ENCODE measurements at regions not wholly inside any gene's neighbourhood (a gene's known extent, or its start where the extent isn't known, plus 50 kb on each side); places are given as distances from the start of the nearest gene placed in this dataset.

- no peaks in the 10 kb centered on the region for H3K9me3 ChIP-seq (ENCODE audit: control insufficient read depth in 2 of 2, low read length in 2 of 2)
- no peaks in the 10 kb centered on the region for H3K36me3 ChIP-seq (ENCODE audit: control insufficient read depth in 2 of 2, insufficient read depth in 2 of 2, low read length in 2 of 2)
- no peak overlapping the region for H3K27ac ChIP-seq (ENCODE audit: low read length)
- no peak overlapping the region for H3K4me3 ChIP-seq (ENCODE audit: low read length in 2 of 2)
- no peaks in the 10 kb centered on the region for H3K27me3 ChIP-seq (ENCODE audit: control insufficient read depth in 1 of 2, insufficient read depth in 2 of 2, low read length in 2 of 2)
- H3K4me1 ChIP-seq (ENCODE audit: control insufficient read depth, insufficient read depth, low read length), result no peaks in the 10 kb centered on the region
- no peak overlapping the region for H3K9ac ChIP-seq (ENCODE audit: low read length in 2 of 2)
These were observed 262.8 kb upstream of the MAP3K7 start for GRCh38 chr6:90849686-90850085.

- peaks cover 0 to 2% of the 10 kb centered on the region in 2 donors for H3K27me3 ChIP-seq (ENCODE audit: control insufficient read depth in 1 of 2, insufficient read depth in 2 of 2, low read length in 2 of 2)
- no peak overlapping the region for H3K27ac ChIP-seq (ENCODE audit: low read length)
- H3K9me3 ChIP-seq (ENCODE audit: control insufficient read depth in 2 of 2, low read length in 2 of 2), result no peaks in the 10 kb centered on the region
- H3K4me3 ChIP-seq (ENCODE audit: low read length in 2 of 2), result no peak overlapping the region
- H3K9ac ChIP-seq (ENCODE audit: low read length in 2 of 2), result no peak overlapping the region
- H3K36me3 ChIP-seq (ENCODE audit: control insufficient read depth in 2 of 2, insufficient read depth in 2 of 2, low read length in 2 of 2), result no peaks in the 10 kb centered on the region
- H3K4me1 ChIP-seq (ENCODE audit: control insufficient read depth, insufficient read depth, low read length), result no peaks in the 10 kb centered on the region
These were observed 260.0 kb upstream of the MAP3K7 start for GRCh38 chr6:90846824-90847223.

- H3K27ac ChIP-seq (ENCODE audit: low read length), result no peak overlapping the region
- no peak overlapping the region for H3K9ac ChIP-seq (ENCODE audit: low read length in 2 of 2)
- no peaks in the 10 kb centered on the region for H3K9me3 ChIP-seq (ENCODE audit: control insufficient read depth in 2 of 2, low read length in 2 of 2)
- H3K27me3 ChIP-seq (ENCODE audit: control insufficient read depth in 1 of 2, insufficient read depth in 2 of 2, low read length in 2 of 2), result no peaks in the 10 kb centered on the region
- H3K4me3 ChIP-seq (ENCODE audit: low read length in 2 of 2), result no peak overlapping the region
- H3K4me1 ChIP-seq (ENCODE audit: control insufficient read depth, insufficient read depth, low read length), result no peaks in the 10 kb centered on the region
- H3K36me3 ChIP-seq (ENCODE audit: control insufficient read depth in 2 of 2, insufficient read depth in 2 of 2, low read length in 2 of 2), result no peaks in the 10 kb centered on the region
These were observed 248.8 kb upstream of the MAP3K7 start for GRCh38 chr6:90835596-90836212.

- no peaks in the 10 kb centered on the region for H3K36me3 ChIP-seq (ENCODE audit: control insufficient read depth in 2 of 2, insufficient read depth in 2 of 2, low read length in 2 of 2)
- no peak overlapping the region for H3K4me3 ChIP-seq (ENCODE audit: low read length in 2 of 2)
These were observed 242.4 kb upstream of the MAP3K7 start for GRCh38 chr6:90829311-90829710.

GRCh38 chr6:90820436-90820835 lies 233.6 kb upstream of the MAP3K7 start:
- Histone ChIP-seq H3K4me3 (ENCODE audit: low read length in 2 of 2) (no peak overlapping the region), H3K9me3 (ENCODE audit: control insufficient read depth in 2 of 2, low read length in 2 of 2) (peaks cover 0 to 3% of the 10 kb centered on the region in 2 donors), H3K27ac (ENCODE audit: low read length) (no peak overlapping the region), H3K4me1 (ENCODE audit: control insufficient read depth, insufficient read depth, low read length) (no peaks in the 10 kb centered on the region), H3K9ac (ENCODE audit: low read length in 2 of 2) (no peak overlapping the region), H3K27me3 (ENCODE audit: control insufficient read depth in 1 of 2, insufficient read depth in 2 of 2, low read length in 2 of 2) (no peaks in the 10 kb centered on the region), H3K36me3 (ENCODE audit: control insufficient read depth in 2 of 2, insufficient read depth in 2 of 2, low read length in 2 of 2) (no peaks in the 10 kb centered on the region)

More at GRCh38 chr6:90829311-90829710, 242.4 kb upstream of the MAP3K7 start:
- Histone ChIP-seq H3K27ac (ENCODE audit: low read length) (no peak overlapping the region), H3K9ac (ENCODE audit: low read length in 2 of 2) (no peak overlapping the region), H3K27me3 (ENCODE audit: control insufficient read depth in 1 of 2, insufficient read depth in 2 of 2, low read length in 2 of 2) (no peaks in the 10 kb centered on the region), H3K9me3 (ENCODE audit: control insufficient read depth in 2 of 2, low read length in 2 of 2) (no peaks in the 10 kb centered on the region), H3K4me1 (ENCODE audit: control insufficient read depth, insufficient read depth, low read length) (no peaks in the 10 kb centered on the region)

- Histone ChIP-seq H3K27me3 (ENCODE audit: control insufficient read depth in 1 of 2, insufficient read depth in 2 of 2, low read length in 2 of 2) (no peaks in the 10 kb centered on the region), H3K27ac (ENCODE audit: low read length) (no peak overlapping the region), H3K9ac (ENCODE audit: low read length in 2 of 2) (no peak overlapping the region), H3K36me3 (ENCODE audit: control insufficient read depth in 2 of 2, insufficient read depth in 2 of 2, low read length in 2 of 2) (no peaks in the 10 kb centered on the region), H3K4me1 (ENCODE audit: control insufficient read depth, insufficient read depth, low read length) (no peaks in the 10 kb centered on the region), H3K4me3 (ENCODE audit: low read length in 2 of 2) (no peak overlapping the region), H3K9me3 (ENCODE audit: control insufficient read depth in 2 of 2, low read length in 2 of 2) (peaks cover 0 to 3% of the 10 kb centered on the region in 2 donors)
These were observed 232.6 kb upstream of the MAP3K7 start for GRCh38 chr6:90819483-90819882.

GRCh38 chr6:90818163-90818562 lies 231.3 kb upstream of the MAP3K7 start:
- no peaks in the 10 kb centered on the region for H3K36me3 ChIP-seq (ENCODE audit: control insufficient read depth in 2 of 2, insufficient read depth in 2 of 2, low read length in 2 of 2)
- no peak overlapping the region for H3K27ac ChIP-seq (ENCODE audit: low read length)
- H3K9ac ChIP-seq (ENCODE audit: low read length in 2 of 2), result no peak overlapping the region
- H3K4me3 ChIP-seq (ENCODE audit: low read length in 2 of 2), result no peak overlapping the region
- H3K9me3 ChIP-seq (ENCODE audit: control insufficient read depth in 2 of 2, low read length in 2 of 2), result peaks cover 0 to 3% of the 10 kb centered on the region in 2 donors
- H3K27me3 ChIP-seq (ENCODE audit: control insufficient read depth in 1 of 2, insufficient read depth in 2 of 2, low read length in 2 of 2), result no peaks in the 10 kb centered on the region
- H3K4me1 ChIP-seq (ENCODE audit: control insufficient read depth, insufficient read depth, low read length), result no peaks in the 10 kb centered on the region

- Histone ChIP-seq H3K36me3 (ENCODE audit: control insufficient read depth in 2 of 2, insufficient read depth in 2 of 2, low read length in 2 of 2) (no peaks in the 10 kb centered on the region), H3K9me3 (ENCODE audit: control insufficient read depth in 2 of 2, low read length in 2 of 2) (peaks cover 0 to 3% of the 10 kb centered on the region in 2 donors), H3K9ac (ENCODE audit: low read length in 2 of 2) (no peak overlapping the region), H3K4me3 (ENCODE audit: low read length in 2 of 2) (no peak overlapping the region), H3K27me3 (ENCODE audit: control insufficient read depth in 1 of 2, insufficient read depth in 2 of 2, low read length in 2 of 2) (no peaks in the 10 kb centered on the region), H3K4me1 (ENCODE audit: control insufficient read depth, insufficient read depth, low read length) (no peaks in the 10 kb centered on the region), H3K27ac (ENCODE audit: low read length) (no peak overlapping the region)
These were observed 229.9 kb upstream of the MAP3K7 start for GRCh38 chr6:90816764-90817163.

GRCh38 chr6:90811596-90812226 lies 224.8 kb upstream of the MAP3K7 start:
- Histone ChIP-seq H3K36me3 (ENCODE audit: control insufficient read depth in 2 of 2, insufficient read depth in 2 of 2, low read length in 2 of 2) (no peaks in the 10 kb centered on the region), H3K27ac (ENCODE audit: low read length) (no peak overlapping the region), H3K4me1 (ENCODE audit: control insufficient read depth, insufficient read depth, low read length) (no peaks in the 10 kb centered on the region), H3K27me3 (ENCODE audit: control insufficient read depth in 1 of 2, insufficient read depth in 2 of 2, low read length in 2 of 2) (no peaks in the 10 kb centered on the region), H3K9ac (ENCODE audit: low read length in 2 of 2) (no peak overlapping the region), H3K9me3 (ENCODE audit: control insufficient read depth in 2 of 2, low read length in 2 of 2) (no peaks in the 10 kb centered on the region), H3K4me3 (ENCODE audit: low read length in 2 of 2) (no peak overlapping the region)

GRCh38 chr6:90809035-90809434 lies 222.2 kb upstream of the MAP3K7 start:
- Histone ChIP-seq H3K4me1 (ENCODE audit: control insufficient read depth, insufficient read depth, low read length) (no peaks in the 10 kb centered on the region), H3K27me3 (ENCODE audit: control insufficient read depth in 1 of 2, insufficient read depth in 2 of 2, low read length in 2 of 2) (no peaks in the 10 kb centered on the region), H3K36me3 (ENCODE audit: control insufficient read depth in 2 of 2, insufficient read depth in 2 of 2, low read length in 2 of 2) (no peaks in the 10 kb centered on the region), H3K4me3 (ENCODE audit: low read length in 2 of 2) (no peak overlapping the region), H3K27ac (ENCODE audit: low read length) (no peak overlapping the region), H3K9me3 (ENCODE audit: control insufficient read depth in 2 of 2, low read length in 2 of 2) (no peaks in the 10 kb centered on the region), H3K9ac (ENCODE audit: low read length in 2 of 2) (no peak overlapping the region)

Measured in stomach smooth muscle (tissue), 2 donors.